Femur (tissue), 1 donor: ENCODE measurements at regions not wholly inside any gene's neighbourhood (a gene's known extent, or its start where the extent isn't known, plus 50 kb on each side); places are given as distances from the start of the nearest gene placed in this dataset.
"Not testable (repeated sequence)": the region's sequence is repeated elsewhere in the genome, so short reads cannot be mapped to it uniquely, and the experiment has no call there.

Experiments
- DNase-seq: peaks from one replicate; pipeline ENCODE4 v3.0.0-alpha.2; 2017

DNA sequence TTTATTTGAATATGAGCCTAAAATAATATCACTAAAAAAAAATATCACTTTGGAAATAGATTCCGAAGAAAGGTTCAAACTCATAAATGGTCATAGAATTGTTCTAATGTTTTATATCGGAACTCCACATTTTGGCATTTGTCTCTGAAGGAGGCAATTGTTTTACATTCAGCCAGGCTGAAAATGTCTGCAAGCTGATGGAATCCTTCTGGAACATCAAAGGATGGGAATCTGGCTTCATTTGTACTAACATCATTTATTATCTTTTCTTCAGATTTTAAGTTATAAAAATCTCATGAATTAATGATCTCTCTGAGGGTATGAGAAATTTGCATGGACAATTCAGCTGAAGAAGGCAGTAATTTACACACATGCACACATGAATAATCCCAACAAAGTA, 251.4 kb upstream of the RGMA start:
- no peak for DNase-seq

DNA sequence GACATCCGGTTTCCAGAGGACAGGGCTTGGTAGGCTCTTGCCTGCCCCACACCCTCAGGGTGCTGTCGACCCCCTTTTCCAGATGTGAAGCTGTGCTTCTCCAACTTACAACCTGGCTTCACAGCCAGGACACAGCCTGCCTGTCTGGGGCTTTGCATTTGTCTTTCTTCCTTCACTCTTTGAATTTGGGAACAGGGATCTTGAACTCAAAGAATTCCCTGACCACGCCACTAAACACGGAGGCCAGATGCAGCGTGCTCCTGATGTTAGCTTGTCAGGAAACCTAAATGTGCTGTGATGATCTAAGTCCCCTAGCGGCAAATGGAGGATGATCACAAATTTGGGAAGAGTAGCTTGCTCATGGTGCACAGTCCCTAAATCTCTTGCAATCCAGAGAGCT, 244.8 kb upstream of the RGMA start:
- no peak for DNase-seq

DNA sequence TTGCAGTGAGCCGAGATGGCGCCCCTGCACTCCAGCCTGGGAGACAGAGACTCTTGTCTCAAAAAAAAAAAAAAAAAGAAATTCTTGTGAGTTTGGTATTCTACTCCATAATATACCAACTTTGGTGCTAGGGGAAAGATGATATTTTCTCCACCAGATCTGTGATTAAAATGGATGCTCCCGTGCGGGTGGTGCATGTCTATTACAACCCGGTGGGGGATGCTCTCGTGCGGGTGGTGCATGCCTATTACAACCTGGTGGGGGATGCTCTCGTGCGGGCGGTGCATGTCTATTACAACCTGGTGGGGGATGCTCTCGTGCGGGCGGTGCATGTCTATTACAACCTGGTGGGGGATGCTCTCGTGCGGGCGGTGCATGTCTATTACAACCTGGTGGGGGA, 244.1 kb upstream of the RGMA start:
- not testable (repeated sequence) for DNase-seq

DNA sequence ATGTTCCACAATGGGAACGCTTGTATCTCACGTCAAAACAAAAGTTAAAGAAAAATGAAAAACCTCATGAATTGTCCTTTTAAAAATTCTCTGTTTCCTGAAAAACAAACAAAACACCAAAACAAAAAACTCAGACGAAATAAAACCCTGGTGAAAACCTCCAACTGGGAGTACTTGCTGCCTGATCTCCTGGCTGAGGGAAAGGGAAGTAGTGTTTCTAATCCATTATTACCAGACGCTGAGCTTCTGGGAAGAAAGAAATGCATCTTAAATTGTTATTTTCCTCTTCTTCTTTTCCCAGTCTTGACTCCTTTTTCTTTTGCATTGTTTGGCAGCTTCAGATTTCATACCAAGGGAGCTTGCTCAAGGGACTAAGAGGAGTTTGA, 243.2 kb upstream of the RGMA start:
- DNase-seq, result no peak

DNA sequence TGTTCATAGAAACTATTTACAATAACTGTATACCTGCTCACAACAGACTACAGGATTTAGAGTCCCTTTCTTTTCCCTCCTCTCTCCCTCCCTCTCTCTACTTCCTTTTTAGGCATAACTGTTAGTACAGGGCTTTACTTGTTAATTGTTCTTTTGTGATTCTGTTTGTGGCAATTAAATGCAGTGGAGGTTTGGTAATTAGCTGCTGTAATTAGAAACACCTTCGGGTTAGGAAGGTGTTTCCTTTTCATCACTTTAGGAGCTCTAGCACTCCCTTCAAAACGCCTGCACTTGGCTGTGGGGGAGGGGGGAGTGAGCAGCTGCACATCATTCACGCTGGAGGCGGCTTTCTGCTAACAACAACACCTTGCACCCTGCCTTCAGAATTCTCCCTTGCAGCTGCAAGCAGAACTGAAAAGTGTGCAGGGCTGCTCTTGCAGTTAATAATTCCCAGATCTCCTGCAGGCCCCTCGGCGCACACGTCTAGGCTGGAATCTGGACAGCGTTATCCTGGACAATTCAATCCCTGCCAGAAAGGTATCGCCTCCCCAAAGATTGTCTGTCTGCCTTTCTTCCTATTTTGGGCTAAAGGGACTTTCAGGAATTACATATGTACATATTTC, 242.6 kb upstream of the RGMA start:
- DNase-seq, result no peak

DNA sequence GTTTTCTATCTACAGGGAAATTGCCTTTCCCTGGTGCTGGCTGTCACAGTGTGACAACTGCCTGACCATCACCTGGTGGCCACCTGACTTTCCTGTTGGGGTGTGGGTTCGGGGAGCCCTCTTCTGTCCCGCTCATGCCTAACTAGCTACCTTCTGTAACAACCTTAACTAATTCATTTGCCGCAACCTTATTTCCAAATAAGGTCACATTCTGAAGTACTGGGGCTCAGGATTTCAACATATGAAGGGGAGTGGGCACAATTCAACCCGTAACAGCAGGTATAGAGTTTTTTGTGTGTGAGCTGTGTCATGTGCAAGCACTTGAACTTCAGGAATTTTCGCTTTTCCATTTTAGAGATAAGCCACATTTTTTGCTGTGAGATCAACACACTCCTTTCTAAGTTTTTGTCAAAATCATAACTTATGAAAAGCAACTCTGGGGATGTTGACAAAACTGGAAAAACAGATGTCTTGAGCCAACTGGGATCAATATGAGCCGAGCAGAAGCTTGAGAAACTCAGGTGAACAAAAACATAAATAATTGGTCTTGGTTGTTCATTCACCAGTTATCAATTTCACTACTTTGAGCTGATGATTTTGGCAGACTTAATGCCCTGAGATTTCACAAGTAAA, 242.0 kb upstream of the RGMA start:
- no peak for DNase-seq

DNA sequence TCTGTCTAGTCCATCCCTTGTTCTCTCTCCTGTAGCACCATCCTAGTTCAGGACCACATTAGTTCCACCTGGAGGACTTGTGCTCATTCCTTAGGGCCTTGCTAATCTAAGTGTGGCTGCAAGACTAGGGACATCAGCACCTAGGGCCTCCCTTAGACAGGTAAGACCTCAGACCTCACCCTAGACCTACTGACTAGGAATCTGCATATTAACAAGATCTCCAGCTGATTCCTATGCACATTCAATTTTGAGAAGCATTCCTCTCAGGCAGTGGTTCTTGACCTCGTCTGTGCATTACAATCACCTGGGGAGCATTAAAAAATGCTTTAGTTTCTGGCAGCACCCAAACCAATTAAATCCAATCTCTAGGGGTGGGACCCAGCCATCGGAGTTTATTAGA, 238.4 kb upstream of the RGMA start:
- no peak for DNase-seq

DNA sequence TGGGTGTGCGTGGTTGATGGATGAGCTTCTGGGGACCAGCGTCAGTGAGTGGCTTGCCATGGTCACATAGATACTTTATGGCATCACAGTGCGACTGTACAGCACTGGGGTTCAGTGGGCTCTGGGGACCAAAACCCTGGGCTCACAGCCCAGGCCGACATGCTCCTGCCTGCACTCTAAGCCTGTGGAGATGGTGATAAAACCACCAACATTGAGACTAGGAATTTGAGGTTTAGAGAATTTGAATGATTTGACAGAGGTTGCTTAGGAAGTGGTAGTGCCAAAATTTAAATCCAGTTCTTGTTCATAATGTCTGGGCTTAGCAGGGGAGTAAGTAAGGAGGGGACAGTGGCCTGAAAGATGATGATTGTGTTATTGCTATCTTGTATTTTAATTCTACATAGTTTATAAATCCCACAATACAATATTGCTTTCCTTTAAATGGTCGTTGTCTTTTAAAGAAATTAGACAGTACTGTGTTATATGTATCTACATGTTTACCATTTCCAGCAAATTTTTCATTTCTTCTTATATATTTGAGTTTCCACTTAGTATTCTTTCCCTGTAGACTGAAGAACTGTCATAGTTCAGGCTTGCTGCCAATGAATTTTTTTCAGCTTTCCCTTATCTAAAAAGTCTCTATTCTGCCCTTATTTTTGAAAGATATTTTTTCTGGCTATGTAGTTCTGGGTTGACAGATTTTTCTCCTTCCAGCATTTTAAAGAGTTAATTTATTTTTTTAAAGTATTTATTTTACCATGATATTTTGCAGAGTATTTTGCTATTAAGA, 235.4 kb upstream of the RGMA start:
- no peak for DNase-seq

DNA sequence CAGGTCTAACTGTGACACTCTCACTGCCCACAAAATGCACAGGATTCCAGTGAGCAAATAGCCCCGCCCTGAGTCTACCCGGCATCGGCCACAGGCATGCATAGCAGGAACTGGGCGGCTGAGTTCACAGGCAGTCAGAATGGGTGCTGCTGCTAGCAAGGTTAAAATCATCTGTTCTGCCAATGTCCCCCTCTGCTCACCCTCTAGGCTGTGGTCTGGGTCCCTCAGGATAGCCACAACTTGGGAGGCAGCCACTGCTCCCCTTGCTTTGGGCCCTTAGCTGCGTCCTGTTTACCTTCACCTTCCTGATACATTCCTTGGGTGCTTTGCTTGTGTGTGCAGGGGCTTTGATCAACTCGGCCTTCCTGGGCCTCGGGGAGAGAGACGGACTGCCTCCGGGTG, 232.9 kb upstream of the RGMA start:
- DNase-seq, result peak; percentile 39

DNA sequence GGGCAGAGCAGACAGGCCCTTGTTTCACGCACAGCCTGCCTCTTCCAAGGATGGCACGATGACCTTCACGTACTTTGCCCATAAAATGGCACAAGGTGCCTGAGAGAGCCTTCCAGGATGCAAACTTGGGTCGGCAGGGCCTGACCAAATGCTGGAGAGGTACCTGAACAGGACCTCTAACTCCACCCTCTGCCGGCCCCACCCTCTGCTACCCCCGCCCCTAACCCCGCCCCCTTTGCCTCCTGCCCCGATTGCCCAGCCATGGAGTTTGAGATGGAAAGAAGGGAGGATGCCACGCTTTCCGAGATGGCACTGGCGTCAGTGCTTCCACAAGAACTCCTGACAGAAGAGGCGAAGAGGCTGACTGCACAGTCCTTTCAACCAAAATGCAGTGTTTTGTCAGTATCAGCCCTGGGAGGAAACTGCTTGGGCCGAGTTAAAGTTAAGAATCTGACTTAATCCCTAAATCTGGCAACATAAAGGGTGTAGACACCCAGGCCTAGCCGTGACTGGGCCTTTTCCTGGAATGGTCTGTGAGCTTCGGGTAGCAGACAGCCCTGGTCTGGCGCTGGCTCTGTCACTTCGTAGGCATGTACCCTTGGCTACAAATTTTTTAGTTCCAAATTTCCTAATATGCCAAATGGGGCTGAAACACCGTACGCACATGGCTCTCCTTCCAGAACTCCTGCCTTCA, 230.3 kb upstream of the RGMA start:
- no peak for DNase-seq

DNA sequence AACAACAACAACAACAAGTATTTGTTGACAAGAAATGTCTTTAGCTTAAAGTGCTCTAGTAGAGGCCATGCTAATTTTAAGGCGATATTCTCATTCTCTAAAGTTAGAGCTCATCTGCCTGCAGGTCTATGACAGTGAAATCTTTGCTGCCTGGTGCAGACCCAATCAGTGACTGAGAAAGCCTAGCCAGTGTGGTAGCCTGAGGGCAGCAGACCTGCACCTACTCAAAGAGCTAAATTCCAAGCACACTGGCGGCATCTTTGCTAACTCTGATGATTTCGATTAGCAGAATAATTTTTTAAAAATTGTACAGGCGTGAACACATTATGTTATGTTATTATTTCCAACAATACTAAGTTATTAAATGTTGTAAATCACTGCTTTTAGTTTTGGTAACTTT, 228.8 kb upstream of the RGMA start:
- DNase-seq, result no peak

DNA sequence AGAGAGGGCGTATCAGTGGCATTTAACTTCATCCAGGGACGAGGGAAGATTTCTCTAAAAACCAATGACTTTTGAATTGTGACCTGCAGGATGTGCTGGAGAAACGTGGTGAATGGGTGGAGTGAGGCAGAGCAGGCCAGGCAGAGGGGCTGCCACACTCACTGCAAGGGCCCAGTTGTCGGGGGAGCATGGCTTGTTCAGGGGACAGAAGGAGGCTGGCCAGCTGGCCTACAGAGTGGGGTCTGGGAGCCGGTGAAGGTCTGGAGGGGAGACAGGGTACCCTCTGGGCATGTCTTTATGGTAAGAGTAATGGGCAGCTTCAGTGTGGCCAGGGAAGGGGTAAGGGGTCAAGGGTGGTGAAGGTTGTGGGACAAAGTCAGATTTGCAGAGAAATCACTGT, 225.2 kb upstream of the RGMA start:
- no peak for DNase-seq

DNA sequence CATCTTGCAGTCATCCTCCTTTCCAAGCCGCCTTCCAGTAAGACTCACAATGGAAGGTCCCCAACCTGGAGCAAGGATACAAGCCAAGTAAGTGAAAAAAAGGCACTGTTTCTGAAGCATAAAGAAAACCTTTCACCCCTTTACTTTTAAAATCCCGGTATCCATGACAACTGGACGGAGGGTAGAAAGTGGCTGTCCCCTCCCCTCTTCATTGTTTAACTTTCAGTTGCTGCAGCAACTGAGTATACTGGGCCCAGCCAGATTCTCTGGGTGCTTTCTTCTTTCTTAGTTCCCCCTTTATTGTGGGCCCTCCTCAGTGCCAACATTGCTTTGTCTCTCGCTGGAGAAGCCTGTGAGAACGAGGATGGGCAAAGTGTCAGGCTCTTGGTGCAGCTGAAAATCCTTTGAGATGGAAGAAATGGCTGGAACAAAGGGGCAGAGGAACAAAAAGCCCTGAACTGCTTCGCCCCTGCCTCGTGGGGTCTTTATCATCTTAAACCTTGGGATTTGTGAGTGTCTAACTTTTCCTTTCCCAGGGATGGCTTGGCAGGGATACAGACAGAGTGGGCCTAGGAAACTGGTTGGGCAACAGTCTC, 224.0 kb upstream of the RGMA start:
- no peak for DNase-seq

DNA sequence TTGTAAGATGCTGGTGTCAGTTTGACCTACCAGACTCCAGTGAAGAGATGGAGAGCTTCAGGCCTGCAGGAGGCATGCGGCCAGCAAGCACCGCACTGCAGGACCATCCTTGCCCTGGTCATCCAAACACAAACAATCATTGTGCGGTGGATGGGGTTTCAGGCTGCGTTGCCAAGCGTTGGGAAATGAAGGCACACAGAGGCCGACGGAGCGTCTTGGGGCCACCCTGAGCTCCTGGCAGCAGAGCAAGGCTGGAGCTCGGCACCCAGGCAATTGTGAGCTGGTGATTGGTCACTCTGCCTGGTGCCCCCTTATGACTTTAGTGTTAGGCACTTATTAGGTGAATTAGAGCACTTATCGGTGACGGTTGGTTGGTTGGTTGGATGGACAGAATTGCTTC, 222.6 kb upstream of the RGMA start:
- no peak for DNase-seq

DNA sequence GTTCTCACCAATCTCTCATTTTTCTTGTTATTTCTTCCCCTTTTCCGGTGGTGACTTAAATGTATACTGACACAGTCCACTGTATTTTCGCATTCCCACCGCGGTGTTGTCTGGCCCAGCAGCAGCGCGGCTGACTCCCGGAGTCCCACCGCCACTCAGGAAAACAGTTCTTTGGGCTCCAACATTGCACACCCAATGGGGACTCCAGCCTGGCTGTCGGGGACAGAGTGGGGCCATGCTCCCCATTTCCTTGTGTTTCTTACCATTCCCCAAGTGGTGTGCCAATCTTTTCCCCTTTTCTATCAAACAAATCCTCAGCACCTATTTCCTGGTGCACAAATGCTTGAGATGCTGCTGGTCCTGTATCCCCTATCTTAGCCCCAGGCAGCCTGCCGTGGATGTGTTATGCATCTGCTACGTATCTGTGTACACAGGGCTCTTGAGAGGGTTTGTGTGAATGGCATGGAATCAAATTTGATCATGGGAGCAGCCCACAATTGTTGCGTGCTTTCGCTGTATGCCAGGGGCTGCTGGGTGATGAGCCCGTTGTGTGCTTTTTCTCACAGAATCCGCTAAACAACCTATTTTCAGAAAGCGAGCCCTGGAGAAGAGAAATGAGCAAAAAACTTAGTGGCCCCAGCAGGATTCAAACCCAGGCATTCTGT, 219.1 kb upstream of the RGMA start:
- DNase-seq, result no peak

DNA sequence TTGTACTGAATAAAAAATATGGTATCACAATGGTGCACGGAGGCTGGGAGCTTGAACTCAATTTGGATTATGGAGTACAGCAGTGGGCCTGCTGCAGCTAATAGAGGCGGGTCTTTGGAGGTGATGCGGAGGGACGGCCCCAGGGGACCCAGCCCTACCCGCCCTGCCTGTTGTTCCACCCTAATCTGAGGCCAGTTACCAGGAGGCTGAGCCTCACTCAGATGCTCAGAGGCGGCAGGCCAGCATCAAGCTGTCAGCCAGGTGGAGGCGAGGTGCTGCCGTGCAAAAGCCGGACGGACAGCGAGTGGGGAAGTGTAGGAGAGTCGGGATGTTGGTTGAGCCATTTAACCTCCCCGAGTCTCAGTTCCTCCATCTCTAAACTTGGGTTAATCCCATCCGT, 218.5 kb upstream of the RGMA start:
- no peak for DNase-seq

DNA sequence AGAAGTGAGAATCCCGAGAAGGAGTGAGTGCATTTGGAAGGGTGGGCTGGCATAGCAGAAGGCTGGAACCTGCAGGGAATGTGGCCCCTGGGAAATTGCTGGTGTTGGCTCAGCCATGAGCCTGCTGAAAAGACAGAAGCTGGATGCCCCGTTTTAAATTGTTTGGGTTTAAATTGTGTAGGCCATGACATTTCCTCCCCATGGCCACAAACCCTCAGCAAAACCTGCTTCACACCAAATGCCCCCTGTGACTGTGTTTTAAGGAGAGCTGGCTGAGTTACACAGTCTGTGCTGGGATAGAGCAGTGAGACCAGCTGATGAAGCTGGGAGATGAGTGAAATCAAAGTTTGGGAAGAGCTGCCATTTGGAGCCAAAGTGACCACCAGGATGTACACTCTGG, 216.3 kb upstream of the RGMA start:
- DNase-seq, result no peak

DNA sequence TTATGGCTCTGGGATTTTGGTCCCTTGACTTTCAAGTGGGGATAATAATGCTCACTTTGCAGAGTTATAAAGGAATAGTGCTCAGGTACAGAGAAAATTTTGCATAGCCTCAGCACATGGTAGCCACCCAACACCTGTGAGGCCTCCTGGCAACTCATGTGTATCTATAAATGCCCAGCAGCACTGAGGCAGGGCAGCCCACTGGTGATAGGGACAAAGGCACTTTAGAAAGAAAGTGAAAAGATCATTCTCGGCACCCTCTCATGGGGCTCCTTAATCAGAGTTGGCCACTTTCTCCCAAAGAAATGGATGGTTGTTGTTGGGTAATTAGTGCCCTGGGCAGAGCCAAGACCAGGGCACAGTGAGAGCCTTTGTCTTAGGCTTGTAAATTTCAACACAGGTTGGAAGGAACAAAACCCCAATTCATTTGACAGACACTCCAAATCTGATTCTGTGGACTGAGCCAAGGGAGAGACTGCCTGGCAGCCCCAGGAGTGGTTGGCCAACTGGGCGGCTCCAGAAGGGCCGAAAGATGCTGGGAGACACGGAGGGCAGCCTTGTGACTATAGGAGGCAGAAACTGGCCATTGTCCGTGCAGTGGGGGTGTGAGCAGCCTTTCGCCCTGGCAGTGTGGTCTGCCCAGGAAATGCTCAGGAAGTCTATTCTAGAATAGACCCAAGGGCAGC, 213.2 kb upstream of the RGMA start:
- no peak for DNase-seq

DNA sequence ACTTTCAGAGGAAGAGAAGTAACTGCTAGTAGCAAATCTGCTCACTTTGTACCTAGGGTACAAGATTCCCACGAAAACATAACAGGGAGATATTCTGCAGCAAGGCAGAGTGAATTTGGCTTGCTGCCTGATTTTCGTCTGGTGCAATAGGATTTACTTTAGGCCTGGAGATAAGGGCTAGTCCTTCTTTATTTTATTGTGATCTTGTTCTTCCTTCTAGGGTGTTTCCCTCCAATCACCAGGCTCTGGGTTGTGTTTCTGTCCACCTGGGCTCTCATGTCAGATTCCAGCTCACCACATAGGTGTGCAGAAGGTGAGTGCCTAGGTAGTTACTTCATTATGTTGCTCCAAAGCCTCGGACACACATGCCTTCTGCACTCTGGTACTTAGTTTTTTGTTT, 211.8 kb upstream of the RGMA start:
- no peak for DNase-seq

DNA sequence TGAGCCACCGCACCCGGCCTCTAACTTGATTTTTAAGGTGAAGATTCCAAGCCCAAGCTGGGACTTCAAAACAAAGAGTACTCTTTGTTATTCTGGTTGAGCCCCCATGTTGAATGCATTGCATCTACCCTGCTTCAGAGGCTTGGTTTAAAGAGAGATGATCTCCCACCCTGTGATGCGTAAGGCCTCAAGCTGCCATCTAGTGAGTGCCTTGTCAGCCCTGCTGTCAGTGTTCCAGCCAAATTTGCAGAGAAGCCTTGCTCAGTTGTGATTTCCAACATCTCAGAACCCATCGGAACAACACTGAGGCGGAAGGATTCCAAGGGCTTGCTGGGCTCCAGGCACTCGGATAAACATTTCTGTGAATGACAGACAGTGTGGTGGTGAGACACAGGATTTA, 210.7 kb upstream of the RGMA start:
- DNase-seq, result no peak

DNA sequence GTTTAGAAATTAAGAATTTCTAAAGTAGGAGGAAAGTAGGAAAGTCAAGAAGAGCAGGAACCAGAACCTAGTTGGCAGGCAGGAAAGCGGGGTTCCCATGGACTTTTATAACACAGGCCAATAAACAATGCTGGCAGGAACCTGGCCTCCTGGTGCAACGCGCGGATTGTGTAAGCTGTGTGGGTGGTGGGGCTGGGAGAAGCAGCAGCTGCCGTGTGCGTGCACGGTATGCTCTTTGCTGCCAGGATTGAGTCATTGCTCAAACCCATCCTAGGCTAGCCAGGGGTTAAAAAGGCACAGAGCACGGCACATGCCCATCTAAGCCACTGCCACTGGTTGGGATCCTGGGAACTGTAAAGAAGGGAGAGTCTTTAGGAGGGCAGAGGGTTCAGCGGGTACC, 209.9 kb upstream of the RGMA start:
- no peak for DNase-seq

DNA sequence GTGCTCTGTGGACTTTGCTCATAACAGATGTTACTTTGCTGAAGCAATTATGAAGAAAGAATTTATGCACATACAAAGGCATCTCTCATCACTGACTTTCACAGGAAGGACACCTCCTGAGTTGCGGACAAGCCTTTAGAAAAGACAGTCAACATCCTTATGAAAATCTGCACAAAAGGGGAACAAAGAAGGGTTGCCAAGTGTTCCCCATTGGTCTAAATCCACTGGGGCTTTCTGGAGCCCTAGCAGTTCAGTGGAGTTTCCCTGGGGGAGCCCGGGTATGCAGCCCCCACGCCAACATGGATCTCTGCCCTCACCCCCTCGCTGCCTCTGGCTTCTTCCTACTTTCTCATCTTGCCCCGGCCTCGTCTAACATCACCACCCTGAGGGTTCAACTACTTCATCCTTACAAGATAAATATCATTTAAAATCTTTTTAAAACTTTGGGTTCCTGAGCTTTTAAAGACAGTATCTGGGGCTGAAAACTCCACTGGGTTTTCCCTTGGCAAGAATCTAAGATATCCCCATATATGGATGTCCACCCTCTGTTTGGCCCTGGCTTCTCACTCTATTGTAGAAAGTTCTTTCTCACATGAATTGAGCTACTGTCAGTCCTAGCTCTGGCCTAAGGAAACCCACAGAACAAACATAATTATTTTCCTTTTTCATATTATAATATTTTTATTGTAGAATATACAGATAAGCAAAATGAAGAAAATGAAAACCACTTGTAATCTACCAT, 207.9 kb upstream of the RGMA start:
- no peak for DNase-seq
